OCI-LY3 (cell line): ENCODE measurements at regions not wholly inside any gene's neighbourhood (a gene's known extent, or its start where the extent isn't known, plus 50 kb on each side); places are given as distances from the start of the nearest gene placed in this dataset.

Experiments used
- CTCF ChIP-seq: fragments of 200-600, 300-600 bp; sonication (generic); IDR thresholded peaks from 2 replicates; pipeline ENCODE4 v1.5.1; 2014; ENCODE audit warnings: antibody characterized with exemption, low read length, low read depth
- EZH2phosphoT487 ChIP-seq: fragments of 200-600 bp; shearing (Covaris generic); IDR thresholded peaks from 2 replicates; pipeline ENCODE4 v1.6.1; 2018; ENCODE audit warnings: antibody characterized with exemption, mixed run types, low read depth

GRCh38 chr3:144809380-144809779, 837.8 kb downstream of the DIPK2A start:
- no peak for TF ChIP-seq CTCF
- no peak for TF ChIP-seq EZH2phosphoT487
